B cell (primary cell): ENCODE measurements at regions not wholly inside any gene's neighbourhood (a gene's known extent, or its start where the extent isn't known, plus 50 kb on each side); places are given as distances from the start of the nearest gene placed in this dataset.

Source experiments
- CTCF ChIP-seq: fragments of 200-600 bp; IDR thresholded peaks from one replicate; pipeline ENCODE4 v1.8.0; 2022; ENCODE audit warnings: antibody characterized with exemption, mild to moderate bottlenecking
- EZH2 ChIP-seq: IDR thresholded peaks from 2 replicates; pipeline ENCODE4 v1.6.1; 2012; ENCODE audit warnings: borderline replicate concordance, low read depth, mild to moderate bottlenecking, moderate library complexity, low read length; ENCODE audit not compliant: insufficient read depth, poor library complexity, severe bottlenecking

GRCh38 chr11:131179836-131180235 lies 190.6 kb upstream of the NTM start:
- TF ChIP-seq CTCF (no peak), EZH2 (no peak)
